ENCODE measurements at regions not wholly inside any gene's neighbourhood (a gene's known extent, or its start where the extent isn't known, plus 50 kb on each side); places are given as distances from the start of the nearest gene placed in this dataset.

DNA sequence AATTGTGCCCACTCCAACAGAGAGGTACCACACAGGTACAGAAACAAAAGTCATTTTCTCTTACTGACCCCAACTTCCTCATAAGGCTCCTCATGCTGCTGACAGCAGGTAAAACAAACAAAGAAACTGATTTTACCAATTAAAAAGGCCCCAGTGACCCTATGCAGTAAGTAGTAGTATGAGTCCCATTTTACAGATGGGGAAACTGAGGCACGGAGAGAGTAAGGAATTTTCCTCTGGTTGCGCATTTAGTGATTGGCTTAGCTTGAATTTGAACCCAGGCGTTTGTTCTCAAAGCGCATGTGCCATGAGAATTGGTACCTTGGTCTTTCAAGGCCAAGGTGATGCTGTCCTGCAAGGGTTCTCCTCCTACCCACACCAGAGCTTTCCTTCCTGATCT is 66.1 kb upstream of the ZBTB40 start:
- DNase-seq (ENCODE audit: low read depth) = no peak
- in situ Hi-C loops (cut with HindIII; ENCODE audit: low sequenced_read_pairs) = loop anchor here (25.0 kb wide), 1 partner anchor 273 kb away; no protein-coding TSS in a partner anchor
- no peak overlapping the region for H3K4me3 ChIP-seq (ENCODE audit: low read depth, low read length)
- TF ChIP-seq, protein P1, sequence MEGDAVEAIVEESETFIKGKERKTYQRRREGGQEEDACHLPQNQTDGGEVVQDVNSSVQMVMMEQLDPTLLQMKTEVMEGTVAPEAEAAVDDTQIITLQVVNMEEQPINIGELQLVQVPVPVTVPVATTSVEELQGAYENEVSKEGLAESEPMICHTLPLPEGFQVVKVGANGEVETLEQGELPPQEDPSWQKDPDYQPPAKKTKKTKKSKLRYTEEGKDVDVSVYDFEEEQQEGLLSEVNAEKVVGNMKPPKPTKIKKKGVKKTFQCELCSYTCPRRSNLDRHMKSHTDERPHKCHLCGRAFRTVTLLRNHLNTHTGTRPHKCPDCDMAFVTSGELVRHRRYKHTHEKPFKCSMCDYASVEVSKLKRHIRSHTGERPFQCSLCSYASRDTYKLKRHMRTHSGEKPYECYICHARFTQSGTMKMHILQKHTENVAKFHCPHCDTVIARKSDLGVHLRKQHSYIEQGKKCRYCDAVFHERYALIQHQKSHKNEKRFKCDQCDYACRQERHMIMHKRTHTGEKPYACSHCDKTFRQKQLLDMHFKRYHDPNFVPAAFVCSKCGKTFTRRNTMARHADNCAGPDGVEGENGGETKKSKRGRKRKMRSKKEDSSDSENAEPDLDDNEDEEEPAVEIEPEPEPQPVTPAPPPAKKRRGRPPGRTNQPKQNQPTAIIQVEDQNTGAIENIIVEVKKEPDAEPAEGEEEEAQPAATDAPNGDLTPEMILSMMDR (IDR thresholded peaks at IDR 0.05; ENCODE audit: low read depth, low read length, missing control alignments) = no peak

DNA sequence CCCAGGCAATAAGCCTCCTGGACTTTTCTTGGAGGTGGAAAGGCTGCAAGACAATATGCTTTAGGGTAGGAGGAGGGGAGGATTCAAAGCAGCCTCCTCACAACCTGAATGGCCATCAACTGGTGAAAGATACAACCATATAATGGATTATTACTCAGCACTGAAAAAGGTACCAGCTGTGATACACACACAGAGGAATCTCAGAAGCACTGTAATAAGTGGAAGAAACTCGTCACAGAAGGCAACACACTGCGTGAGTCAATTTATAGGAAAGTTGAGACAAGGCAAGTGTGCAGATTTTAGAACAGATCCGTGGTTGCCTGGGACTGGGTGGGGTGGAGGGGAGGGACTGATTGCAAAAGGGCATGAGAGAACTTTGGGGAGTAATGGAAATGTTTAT is 64.9 kb upstream of the ZBTB40 start:
- H3K4me3 ChIP-seq (ENCODE audit: low read depth, low read length) = no peak overlapping the region
- in situ Hi-C loops (cut with HindIII; ENCODE audit: low sequenced_read_pairs) = loop anchor here (25.0 kb wide), 1 partner anchor 274 kb away; no protein-coding TSS in a partner anchor
- TF ChIP-seq, protein P1 (IDR thresholded peaks at IDR 0.05; ENCODE audit: low read depth, low read length, missing control alignments) = no peak
- DNase-seq (ENCODE audit: low read depth) = no peak

DNA sequence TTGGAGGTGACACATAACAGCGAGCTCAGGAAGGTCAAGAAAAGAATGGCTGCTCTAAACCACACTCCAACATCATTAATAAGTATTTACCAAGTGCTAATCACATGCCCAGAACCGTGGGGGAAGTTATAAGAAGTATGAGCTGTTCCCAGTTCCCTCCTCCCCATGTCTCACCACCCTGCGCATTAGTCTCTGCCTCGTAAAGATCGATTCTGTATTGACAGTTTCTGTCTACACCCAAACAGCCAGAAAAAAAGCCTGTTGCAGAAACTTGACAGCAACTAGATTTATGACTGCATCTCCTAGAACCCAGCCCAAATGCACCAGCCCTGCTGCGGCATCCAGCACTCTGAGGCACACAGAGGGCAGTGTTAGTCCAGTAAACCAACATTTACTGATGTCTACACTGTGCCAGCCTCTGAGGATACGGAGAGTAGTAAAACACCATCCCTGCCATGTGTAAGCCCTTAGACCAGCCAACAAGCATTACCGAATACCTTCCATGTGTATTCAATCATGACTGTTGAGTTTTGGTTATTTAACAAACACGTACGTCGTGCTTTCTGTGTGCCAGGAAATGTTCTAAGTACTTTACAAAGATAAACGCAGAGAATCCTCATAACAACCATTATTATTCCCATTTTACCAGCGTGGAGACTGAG is 63.6 kb upstream of the ZBTB40 start:
- in situ Hi-C loops (cut with HindIII; ENCODE audit: low sequenced_read_pairs) = loop anchor here (25.0 kb wide), 1 partner anchor 276 kb away; no protein-coding TSS in a partner anchor
- no peak for DNase-seq (ENCODE audit: low read depth)
- no peak overlapping the region for H3K4me3 ChIP-seq (ENCODE audit: low read depth, low read length)
- TF ChIP-seq, protein P1 (IDR thresholded peaks at IDR 0.05; ENCODE audit: low read depth, low read length, missing control alignments) = no peak

DNA sequence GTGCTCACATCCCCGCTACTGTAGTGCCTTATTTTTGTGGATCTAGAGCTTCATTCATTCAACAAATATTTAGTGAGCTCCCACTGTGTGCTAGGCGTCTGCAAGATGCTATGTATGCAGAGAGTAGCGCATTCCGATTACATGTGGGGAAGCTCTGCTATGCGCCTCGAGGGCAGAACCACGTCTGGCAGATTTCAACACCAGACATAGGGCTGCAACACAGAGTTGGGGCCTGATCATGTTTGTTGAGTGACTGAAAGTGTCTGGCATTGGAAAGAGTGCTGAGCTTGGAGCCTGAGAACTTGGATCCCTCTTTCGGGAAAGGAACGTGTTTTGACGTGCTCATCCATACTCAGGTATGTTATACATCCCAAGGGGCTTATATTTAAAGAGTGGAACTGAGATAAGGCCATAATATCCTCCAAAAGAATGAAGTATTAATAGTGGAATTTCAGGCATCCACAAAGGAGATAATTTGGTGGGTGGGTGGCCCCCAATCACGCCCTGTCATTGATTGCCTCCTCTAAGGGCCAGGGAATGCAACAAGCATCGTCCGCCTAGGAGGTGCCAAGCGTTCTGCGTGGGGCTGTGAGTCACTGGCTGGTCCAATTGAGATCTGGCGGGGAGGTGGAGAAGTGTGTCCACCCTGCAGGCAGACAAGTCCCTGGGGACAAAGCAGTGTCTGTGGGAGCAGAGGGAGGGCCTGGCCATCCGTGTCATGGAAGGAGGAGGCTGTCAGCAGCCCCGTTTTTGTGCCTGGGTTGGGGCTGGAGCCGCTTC is 62.8 kb upstream of the ZBTB40 start:
- DNase-seq (ENCODE audit: low read depth) = no peak
- in situ Hi-C loops (cut with HindIII; ENCODE audit: low sequenced_read_pairs) = loop anchor here (25.0 kb wide), 1 partner anchor 277 kb away; no protein-coding TSS in a partner anchor
- TF ChIP-seq, protein P1 (IDR thresholded peaks at IDR 0.05; ENCODE audit: low read depth, low read length, missing control alignments) = no peak
- no peak overlapping the region for H3K4me3 ChIP-seq (ENCODE audit: low read depth, low read length)

DNA sequence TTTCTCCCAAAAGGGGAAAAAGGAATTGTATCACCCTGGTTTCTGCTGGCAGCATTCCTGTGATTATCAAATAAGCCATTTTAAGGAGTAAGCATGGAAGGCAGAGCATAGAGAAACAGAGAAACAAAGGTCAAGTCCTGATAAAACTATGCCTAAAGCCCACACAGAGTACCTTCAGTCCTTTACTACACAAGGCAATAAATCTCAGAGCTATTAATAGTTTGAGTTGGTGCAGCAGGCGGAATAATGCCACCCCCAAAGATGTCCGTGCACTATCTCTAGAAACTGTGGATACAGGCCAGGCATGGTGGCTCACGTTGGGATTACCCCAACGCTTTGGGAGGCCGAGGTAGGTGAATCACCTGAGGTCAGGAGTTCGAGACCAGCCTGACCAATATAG is 58.1 kb upstream of the ZBTB40 start:
- in situ Hi-C loops (cut with HindIII; ENCODE audit: low sequenced_read_pairs) = loop anchor here (25.0 kb wide), 1 partner anchor 281 kb away; no protein-coding TSS in a partner anchor
- DNase-seq (ENCODE audit: low read depth) = no peak
- TF ChIP-seq, protein P1 (IDR thresholded peaks at IDR 0.05; ENCODE audit: low read depth, low read length, missing control alignments) = no peak
- no peak overlapping the region for H3K4me3 ChIP-seq (ENCODE audit: low read depth, low read length)

GRCh38 chr1:22398656-22399420 is 52.8 kb upstream of the ZBTB40 start:
- TF ChIP-seq, protein P1 (IDR thresholded peaks at IDR 0.05; ENCODE audit: low read depth, low read length, missing control alignments) = no peak
- peak; percentile 82 for DNase-seq (ENCODE audit: low read depth)
- no peak overlapping the region for H3K4me3 ChIP-seq (ENCODE audit: low read depth, low read length)

More at GRCh38 chr1:22398656-22399420, 52.8 kb upstream of the ZBTB40 start:
- in situ Hi-C loops (cut with HindIII; ENCODE audit: low sequenced_read_pairs) = loop anchor here (25.0 kb wide), 1 partner anchor 287 kb away; no protein-coding TSS in a partner anchor
